ENCODE measurements at regions not wholly inside any gene's neighbourhood (a gene's known extent, or its start where the extent isn't known, plus 50 kb on each side); places are given as distances from the start of the nearest gene placed in this dataset.

DNA sequence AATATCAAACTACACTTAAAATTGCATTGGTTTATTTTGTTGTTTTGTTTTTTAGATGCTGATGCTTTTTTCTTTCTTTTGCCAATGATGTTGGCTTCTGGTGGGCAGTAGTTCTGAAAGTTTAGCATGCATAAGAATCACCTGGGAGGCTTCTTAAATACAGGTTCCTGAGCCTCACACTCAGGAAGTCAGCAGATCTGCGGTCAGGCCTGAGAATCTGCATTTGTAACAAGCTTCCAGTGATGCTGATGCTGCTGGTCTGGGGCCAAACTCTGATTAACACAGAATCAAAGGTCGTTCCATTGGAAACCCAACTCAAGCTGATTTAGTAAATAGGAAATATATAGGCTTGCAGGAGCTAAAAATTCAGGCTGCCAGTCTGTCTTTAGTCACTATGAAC is 412.9 kb upstream of the SPTLC3 start:
- TF ChIP-seq POLR2A (IDR thresholded peaks at IDR 0.05; ENCODE audit: low read length) (no peak), GATA1 (IDR thresholded peaks at IDR 0.05; ENCODE audit: low read depth, low read length) (no peak)
